RPMI8226 (cell line): ENCODE measurements at regions not wholly inside any gene's neighbourhood (a gene's known extent, or its start where the extent isn't known, plus 50 kb on each side); places are given as distances from the start of the nearest gene placed in this dataset.
"Not testable (repeated sequence)": the region's sequence is repeated elsewhere in the genome, so short reads cannot be mapped to it uniquely, and the experiment has no call there.

ENCODE experiments used
- DNase-seq: peaks from one replicate; pipeline ENCODE4 v3.0.0-alpha.2; 2015

DNA sequence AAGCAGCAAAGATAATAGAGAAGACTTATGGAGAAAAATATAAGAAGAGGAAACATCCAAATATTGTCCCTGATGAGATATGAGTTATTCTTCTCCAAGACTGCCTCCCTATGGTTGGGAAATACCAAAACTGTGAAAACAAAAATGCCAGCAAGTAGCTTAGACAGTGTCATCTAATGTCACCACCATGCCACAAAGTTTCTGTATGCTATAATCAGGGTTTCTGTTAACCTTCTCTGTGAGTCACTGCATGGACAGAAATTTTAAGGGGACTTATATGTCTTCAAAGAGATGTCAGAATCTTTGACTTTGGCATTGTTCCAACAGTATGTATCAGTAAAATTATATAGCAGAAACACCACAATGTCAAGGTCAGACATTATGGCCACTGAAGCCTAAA, 222.6 kb downstream of the KDM5D start:
- no peak for DNase-seq

DNA sequence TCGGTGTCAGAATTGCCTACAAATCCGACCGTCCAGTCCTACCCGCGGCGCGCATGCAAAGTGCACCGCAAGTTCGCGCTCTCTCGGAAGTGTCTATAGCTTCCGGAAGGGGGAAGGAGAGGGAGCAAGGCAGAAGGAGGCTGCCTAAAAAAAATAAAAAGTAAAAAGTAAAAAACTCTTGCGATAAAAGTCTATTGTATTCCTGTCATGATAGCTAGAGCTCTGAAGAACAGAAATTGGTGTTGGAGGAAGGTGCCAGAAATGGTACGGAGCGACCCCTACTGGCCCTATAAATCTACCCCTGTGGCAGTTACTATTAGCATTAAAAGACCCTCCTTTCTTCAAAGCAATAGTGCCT, 241.5 kb downstream of the KDM5D start:
- no peak for DNase-seq

DNA sequence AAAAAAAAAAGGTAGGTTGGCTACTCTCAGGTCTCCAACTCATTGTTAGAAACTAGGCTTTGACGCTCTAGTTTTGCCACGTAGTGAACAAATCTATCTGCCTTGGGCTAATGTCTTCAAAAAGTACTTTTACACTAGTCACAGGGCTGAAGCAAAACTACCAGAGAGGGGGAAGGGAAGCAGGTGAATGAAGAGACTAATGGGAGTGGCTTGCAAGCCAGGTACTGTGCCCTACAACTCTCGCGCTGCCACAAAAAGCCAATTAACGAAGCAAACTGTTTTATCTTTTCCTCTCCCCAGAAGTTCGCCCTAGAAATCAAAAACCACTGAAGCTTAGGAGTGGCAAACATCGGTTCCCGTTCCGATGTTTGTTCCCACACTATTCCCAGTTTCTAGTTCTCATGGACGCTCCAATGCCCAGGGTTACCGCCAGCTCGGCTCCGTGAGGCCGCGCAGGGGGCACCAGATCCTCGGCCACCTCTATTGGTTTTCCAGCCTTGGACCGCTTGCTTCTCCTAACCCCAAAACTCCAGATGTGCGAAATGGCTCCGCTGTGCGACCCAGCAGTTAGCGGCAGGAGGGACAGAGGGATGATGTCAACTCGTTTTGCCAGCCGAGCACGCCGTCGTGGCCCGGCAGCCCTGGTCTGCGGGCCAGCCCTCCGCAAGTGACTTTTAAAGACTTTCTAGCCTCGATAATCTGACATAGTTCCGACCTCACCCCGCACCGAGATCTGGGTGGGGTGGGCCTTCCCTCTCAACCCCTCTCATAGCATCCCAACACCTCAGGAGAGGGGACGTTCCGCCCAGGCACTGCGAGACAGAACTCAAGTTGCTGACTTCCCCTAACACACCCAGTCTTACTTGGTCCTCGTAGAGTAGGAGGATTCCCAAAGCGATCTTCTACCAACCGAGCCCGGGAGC, 242.1 kb downstream of the KDM5D start:
- DNase-seq, result no peak

DNA sequence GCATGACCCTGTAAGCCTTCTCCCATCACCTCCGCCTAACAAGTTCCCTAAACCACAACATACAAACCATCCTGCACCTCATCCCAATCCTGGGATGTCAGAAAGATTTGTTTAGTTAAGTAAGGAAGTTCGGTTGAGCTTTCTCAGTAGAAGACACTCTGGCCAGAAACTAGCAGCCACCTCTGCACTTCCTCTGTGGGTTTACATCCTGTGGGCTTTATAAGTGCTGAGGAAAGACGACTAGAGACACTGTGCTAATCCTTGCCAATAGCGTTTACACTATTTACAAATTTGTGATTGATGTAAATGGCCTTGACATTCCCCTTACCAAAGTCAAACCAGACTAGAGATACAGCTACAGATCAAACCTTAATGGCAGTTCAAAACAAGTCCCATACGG, 246.0 kb downstream of the KDM5D start:
- no peak for DNase-seq

DNA sequence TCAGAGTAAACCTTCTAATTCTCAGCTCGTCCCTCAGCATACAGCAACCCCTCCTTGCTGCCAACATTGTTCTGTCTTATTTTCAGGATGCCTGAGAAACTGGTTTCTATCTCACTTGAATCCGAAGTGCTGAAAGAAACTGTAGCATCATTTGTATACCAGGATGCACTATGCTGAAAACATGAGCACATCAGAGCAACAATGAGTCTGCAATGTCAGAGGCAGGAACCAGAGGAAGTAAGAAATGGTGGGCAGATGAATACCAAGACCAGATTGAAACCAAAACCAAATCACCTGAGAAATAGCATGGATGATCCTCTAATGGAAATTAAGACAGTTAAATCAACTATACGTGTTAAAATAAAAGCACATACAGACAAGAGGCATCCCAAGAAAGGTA, 257.0 kb downstream of the KDM5D start:
- DNase-seq, result no peak

DNA sequence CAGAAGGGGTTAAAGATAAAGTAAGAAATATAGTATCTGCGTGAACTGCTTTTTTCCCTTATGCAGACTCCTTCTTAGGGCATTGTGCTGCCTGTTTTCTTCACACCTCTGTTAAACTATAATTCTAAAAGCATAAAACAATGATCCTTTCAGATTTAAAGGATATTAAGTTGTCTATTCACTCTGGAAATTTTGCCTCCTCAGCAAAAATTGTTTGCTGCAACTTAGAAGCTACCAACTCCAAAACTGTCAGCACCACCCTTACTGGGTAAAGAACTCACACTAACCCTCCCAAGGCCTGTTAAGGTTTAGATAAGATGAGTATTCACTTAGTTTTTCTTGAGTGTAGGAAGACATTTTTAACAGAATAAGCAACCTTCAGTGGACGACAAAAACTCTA, 259.5 kb downstream of the KDM5D start:
- no peak for DNase-seq

DNA sequence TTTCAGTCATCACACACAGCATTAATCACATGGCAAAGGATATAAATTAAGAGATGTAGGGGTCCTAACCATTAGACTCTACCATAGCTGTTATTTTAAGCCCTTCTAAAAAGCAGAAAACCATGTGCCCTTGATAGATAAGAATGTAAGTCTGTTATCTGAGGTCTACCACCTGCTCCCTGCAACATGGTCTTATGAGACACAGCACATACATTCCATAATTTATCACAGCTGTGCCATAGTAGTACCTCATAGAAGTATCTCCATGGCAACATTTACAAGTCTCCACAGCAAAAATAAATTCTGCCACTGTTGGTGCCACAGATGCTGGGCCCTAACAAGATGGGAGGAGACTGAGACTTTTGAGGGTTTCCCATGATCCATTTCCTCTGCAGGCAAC, 265.4 kb downstream of the KDM5D start:
- no peak for DNase-seq

DNA sequence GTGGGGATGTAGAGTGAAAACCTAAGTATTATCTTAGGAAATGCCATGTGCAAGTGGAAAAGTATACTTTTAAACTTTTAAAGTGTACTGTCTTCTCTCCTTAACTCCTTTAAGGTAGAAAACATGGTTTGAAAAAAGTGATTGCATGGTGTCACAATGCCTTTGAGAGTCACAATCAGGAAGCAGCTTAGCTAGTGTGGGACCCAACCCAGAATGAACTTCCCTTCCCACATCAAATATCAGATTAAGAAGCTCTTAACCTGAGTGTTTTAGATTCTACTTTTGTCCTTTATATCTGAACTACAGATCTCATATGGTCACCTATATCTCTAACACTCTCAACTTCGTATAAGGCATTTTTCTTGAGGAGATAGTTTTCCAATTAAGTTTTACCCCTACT, 266.6 kb downstream of the KDM5D start:
- no peak for DNase-seq

DNA sequence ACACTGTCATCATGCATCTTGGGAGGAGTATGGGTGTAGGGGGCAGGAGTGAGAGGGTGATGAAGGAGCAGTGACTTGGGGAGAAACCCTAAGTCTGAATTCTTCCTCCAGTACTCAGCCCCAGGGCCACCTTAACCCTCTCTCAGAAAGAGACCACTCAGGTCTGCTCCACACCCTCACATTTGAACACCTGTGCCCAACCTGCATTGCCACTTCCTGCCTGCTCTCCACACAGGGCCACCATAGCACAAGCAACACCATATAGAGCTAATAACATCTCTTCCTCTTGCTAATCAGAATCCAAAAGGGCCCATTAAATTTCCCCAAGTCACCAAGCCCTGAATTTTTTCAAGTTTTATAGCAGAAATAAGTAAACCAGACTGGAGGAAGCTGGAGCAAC, 278.7 kb downstream of the KDM5D start:
- DNase-seq, result no peak

DNA sequence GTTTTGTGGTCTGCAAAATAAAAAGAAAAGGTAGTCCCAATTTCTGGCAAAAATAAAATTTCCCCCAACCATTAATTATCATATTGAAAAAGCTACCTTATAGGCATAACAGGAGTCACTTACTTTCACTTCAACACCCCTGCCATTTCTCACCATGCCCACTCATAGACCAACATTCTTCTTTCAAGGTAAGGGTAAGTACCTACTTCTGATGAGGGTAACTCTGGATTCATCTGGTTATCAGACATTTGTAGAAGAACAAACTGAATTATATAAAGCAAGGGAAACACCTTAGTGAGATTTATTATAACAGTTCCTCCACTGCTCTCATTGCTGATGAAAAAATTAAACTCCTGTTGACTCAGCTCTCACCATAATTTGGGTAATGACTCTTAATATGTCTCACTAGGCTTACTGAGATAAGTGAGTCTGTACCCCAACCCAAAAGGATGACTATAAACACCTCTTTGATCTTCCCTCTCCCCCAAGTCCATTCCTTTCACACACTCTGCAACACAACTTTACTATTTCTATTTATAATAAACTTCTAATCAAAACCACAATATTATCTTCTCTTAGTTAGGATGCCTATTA, 287.6 kb downstream of the KDM5D start:
- no peak for DNase-seq

DNA sequence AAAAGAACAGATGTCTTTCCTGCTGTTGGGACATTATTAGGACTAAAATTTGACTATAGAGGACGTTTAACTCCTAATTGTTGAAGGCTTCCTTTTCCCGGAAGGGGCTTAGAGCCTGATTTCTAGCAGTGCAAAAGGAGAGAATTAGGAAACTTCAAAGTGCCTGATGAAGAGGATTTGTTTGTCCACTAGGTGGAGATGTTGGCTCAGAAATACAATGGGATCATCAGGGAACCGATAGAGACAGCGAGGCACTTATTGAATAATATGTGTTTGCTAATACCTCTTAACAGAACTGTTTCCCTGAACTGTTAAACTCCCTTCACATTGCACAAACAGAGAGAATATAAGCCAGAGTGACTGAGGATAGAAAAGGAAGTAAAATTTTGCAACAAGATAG, 311.5 kb downstream of the KDM5D start:
- DNase-seq, result peak; percentile 34

DNA sequence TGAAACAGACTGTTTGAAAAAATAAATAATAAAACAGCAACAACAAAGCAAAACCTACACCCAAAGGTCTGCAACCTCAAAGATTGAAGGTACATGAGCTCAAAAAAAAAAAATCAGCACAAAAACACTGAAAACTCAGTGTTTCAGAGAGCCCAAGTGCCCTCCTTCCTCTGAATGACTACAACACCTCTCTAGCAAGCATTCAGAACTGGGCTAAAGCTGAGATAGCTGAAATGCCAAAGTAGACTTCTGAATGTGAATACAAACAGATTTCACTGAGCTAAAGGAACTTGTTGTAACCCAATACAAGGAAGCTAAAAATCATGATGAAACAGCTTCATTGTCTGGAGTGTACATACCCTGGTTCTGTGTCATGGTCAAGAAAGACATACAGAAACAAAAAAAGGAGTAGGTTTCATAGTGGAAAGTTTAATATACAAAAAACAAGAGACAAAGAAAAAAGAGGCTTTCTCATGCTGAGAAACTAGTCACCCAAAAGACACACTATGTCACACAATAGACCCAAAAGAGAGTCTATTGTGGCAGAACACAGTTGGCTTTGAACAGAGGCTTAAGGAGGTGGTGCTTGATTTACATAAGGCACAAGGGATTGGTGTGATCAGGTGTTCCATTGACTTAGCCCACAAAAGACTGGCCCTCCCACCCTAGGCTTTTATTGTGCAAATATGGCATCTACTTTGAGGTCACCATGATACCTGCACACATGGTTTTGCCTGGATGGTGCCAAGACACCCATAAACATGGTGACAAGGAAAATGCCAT, 316.6 kb downstream of the KDM5D start:
- no peak for DNase-seq

DNA sequence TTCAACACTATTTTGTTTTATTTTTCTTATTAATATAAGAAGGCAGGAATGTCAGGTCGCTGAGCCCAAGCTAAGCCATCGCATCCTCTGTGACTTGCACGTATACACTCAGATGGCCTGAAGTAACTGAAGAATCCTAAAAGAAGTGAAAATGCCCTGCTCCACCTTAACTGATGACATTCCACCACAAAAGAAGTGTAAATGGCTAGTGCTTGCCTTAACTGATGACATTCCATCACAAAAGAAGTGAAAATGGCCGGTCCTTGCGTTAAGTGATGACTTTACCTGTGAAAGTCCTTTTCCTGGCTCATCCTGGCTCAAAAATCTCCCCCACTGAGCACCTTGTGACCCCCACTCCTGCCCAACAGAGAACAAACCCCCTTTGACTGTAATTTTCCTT, 317.3 kb downstream of the KDM5D start:
- not testable (repeated sequence) for DNase-seq

DNA sequence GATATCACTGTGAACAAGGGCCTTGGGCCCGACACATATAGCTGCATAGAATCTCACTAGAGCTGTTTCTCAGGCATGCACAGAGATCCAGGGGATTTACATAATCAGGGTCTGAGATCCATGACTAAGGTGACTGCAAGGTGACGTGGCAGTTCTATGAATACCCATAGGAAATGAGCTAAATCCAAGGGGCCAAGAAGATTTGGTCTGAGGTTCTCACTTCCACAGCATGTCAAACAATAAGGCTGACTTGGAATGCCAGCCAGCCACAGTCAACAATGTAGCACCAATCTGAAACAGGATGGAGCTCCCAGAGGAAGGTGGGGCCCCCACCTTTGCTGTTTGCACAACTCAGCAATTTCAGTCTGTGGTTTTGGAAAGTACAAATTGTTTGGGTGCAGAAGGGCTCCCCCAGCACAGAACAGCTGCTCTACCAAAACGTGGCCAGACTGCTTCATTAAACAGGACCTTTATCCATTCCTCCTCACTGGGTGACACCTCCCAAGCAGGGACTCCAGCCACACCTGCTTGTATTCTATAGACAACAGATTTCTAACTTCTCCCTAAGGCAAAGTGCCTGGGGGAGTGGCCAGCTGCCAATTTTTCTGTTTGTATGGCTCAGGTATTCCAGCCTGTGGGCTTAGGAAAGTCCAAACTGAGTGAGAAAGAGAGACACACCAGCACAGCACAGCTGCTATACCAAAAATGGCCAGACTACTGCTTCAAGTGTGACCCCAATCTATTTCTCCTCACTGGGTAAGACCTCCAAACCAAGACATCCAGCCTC, 333.4 kb downstream of the KDM5D start:
- peak; percentile 24 for DNase-seq

DNA sequence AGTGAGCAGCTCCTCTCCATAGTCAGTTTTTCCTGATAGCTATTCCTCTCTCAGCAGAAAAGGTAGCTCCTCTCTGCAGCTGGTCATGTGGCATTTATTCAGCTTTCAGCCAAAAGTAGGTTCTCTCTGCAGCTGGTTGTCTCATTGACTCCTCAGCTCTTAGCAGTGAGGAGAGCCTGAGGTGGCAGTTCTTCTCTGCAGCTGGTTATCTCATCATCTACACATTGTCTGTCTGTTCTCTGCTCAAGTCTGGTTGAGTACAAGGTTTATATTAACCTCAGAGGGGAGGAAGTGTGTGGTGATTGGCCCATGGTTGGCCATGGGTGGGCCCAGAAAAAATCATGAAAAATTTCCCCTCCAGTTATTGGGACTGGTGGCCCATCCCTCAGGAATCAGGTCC, 338.3 kb downstream of the KDM5D start:
- DNase-seq, result peak; percentile 3

DNA sequence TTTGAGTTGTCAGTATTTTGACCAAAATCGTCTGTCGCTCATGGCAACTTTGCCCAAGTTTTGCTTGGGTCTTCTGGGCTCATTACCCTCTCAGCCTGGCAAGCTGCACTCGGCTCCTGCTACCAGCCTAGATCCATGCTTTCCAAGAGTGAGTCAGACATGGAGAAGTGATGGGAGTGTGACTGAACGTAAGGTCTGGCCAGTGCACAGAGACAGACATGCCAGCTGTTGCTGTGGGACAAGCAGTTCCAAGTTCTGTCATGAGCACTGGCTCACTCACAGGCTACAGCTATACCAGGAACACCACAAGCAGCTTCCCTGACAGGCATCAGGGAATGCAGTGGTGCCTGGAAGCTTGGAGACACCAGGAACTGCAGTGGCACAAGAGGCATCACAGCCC, 338.9 kb downstream of the KDM5D start:
- no peak for DNase-seq

DNA sequence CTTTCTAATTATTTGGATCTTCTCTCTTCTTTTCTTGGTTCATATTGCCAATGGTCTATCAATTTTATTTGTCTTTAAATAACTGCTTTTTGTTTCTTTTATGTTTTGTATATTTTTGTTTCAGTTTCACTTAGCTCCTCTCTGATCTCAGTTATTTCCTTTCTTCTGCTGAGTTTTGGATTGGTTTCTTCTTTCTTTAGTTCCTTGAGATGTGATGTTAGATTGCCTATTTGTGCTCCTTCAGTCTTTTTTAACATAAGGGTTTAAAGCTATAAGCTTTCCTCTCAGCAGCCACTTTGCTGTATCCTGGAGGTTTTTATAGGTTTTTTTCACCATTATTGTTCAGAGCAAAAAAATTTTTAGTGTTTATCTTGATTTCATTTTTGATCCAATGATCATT, 351.6 kb downstream of the KDM5D start:
- DNase-seq, result no peak

DNA sequence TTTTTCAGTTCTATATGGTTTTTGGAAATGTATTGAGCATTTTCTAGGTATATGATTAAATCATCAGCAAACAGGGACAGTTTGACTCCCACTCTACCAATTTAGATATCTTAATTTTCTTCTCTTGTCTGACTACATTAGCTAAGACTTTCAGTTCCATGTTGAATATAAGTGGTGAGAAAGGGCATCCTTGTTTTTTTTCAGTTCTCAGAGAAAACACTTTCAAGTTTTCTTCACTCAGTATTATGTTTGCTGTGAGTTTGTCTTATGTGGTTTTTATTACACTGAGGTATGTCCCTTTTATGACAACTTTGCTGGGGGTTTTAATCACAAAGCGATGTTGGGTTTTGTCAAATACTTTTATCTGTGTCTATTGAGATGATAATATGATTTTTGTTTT, 352.6 kb downstream of the KDM5D start:
- no peak for DNase-seq

DNA sequence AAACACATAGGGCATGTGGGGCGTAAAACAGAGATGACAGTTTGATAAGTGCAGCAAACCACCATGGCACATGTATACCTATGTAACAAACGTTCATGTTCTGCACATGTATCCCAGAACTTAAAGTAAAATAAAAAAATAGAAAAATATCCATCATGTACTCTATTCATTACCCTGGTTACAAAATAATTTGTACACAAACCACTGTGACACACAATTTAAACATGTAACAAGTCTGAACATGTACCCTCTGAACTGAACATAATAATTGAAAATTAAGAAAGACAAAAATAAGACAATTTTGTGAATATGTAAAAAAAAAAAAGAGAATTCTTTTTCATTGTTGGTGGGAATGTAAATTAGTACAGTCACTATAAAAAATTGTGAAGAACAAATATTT, 379.2 kb downstream of the KDM5D start:
- no peak for DNase-seq

DNA sequence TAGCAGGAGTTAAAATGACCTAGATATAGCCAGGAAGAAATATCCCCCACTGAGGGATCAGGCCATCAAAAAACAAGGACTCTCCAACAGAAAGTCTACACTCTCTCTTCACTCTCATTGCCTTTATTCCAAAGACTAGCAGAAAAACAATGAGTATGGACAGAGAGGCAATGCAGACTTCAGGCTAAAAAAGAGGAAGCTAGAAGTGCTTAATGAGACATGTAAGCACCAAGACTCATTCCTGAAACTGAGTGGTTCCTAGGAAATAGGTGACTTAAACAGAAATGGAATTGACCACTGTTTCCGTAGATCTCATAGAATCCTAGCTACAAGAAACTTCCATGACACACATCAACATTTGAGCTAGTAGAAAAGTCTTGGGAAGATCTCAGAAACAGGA, 387.3 kb downstream of the KDM5D start:
- peak; percentile 3 for DNase-seq

DNA sequence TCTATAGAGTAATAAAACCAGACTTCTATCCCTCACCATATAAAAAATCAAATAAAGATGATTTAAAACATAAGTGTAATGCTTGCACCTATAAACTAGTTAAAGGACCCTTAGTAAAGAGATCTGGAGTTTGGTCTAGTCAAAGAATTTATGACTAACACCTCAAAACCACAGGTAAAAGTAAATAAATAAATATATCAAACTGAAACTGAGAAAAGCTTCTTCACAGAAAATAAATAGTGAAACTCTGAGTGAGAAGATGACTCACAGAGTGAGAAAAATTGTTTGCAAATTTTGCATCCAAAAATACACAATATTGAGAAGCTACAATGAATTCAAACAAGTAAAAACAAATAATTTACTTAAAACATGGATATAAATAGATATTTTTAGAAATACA, 387.8 kb downstream of the KDM5D start:
- no peak for DNase-seq

DNA sequence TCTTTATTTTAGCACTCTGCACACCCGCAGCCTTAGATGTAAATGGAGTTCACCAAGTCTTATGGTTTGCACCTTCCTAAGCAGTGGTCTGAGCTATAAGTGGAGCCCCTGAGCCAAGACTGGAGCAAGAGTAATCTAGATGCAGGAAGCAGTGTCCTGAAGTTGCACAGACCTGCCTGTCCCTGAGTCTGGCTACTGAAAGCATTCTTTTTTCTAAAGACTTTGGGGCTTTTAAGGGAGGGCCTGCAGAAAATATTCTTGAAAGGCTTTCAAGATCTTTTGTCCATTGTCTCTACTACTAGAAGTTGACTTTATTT, 389.7 kb downstream of the KDM5D start:
- no peak for DNase-seq
